Neural cell (in vitro differentiated cells): ENCODE measurements at regions not wholly inside any gene's neighbourhood (a gene's known extent, or its start where the extent isn't known, plus 50 kb on each side); places are given as distances from the start of the nearest gene placed in this dataset.

ENCODE experiments used
- H2AFZ ChIP-seq: fragments of 200-600, 300-800 bp; sonication (generic), shearing (Covaris generic); 2 replicates; pipeline ENCODE4 v1.6.0; 2014; ENCODE audit warnings: low read depth, mild to moderate bottlenecking, antibody characterized with exemption, low read length, moderate library complexity
- H3F3A ChIP-seq: fragments of 200-600 bp; shearing (Covaris generic); 2 replicates; pipeline ENCODE4 v1.6.1; 2016; ENCODE audit warnings: mild to moderate bottlenecking, moderate library complexity, mixed read lengths, antibody characterized with exemption, low read length; ENCODE audit not compliant: insufficient read depth, poor library complexity, severe bottlenecking
- H3K27ac ChIP-seq: fragments of 200-600, 300-800 bp; sonication (generic), shearing (Covaris generic); 2 replicates; pipeline ENCODE4 v1.5.1; 2014; ENCODE audit warnings: mild to moderate bottlenecking, low read length, moderate library complexity
- H3K27me3 ChIP-seq: fragments of 300-800, 200-600 bp; sonication (generic), shearing (Covaris generic); 2 replicates; pipeline ENCODE4 v1.6.0; 2014; ENCODE audit warnings: mild to moderate bottlenecking, low read depth, low read length, moderate library complexity; ENCODE audit not compliant: insufficient read depth
- H3K36me3 ChIP-seq: fragments of 300-800, 200-600 bp; sonication (generic), shearing (Covaris generic); 2 replicates; pipeline ENCODE4 v1.5.1; 2014; ENCODE audit warnings: mild to moderate bottlenecking, antibody characterized with exemption, low read length, moderate library complexity; ENCODE audit not compliant: insufficient read depth
- H3K4me2 ChIP-seq: fragments of 300-800, 200-600 bp; sonication (generic), shearing (Covaris generic); 2 replicates; pipeline ENCODE4 v1.6.0; 2014; ENCODE audit warnings: mild to moderate bottlenecking, low read length
- H3K4me3 ChIP-seq: fragments of 300-800, 200-600 bp; sonication (generic), shearing (Covaris generic); 2 replicates; pipeline ENCODE4 v1.5.1; 2014; ENCODE audit warnings: mild to moderate bottlenecking, low read length, moderate library complexity
- H3K79me2 ChIP-seq: fragments of 200-600 bp; shearing (Covaris generic); replicated peaks from 2 replicates; pipeline ENCODE4 v1.6.0; 2014; ENCODE audit warnings: mild to moderate bottlenecking, low read length, moderate library complexity; ENCODE audit not compliant: insufficient read depth
- H3K9ac ChIP-seq: fragments of 300-800, 200-600 bp; sonication (generic), shearing (Covaris generic); 2 replicates; pipeline ENCODE4 v1.6.1; 2016; ENCODE audit warnings: mild to moderate bottlenecking, low read length, mixed read lengths
- H3K9me2 ChIP-seq: fragments of 200-600 bp; shearing (Covaris generic); 2 replicates; pipeline ENCODE4 v1.6.1; 2016; ENCODE audit warnings: mild to moderate bottlenecking, low read length, mixed read lengths; ENCODE audit not compliant: insufficient read depth
- H3K9me3 ChIP-seq: fragments of 200-600, 300-800 bp; sonication (generic), shearing (Covaris generic); 2 replicates; pipeline ENCODE4 v1.6.1; 2016; ENCODE audit warnings: mild to moderate bottlenecking, mixed run types, low read length, moderate library complexity, mixed read lengths
- H4K20me1 ChIP-seq: fragments of 200-600 bp; shearing (Covaris generic); 2 replicates; pipeline ENCODE4 v1.6.1; 2016; ENCODE audit warnings: mild to moderate bottlenecking, mixed run types; ENCODE audit not compliant: insufficient read depth
- EP300 ChIP-seq: fragments of 450-650 bp; conservative IDR thresholded peaks from 2 replicates; pipeline ENCODE4 v1.6.1; 2014; ENCODE audit warnings: antibody characterized with exemption, mild to moderate bottlenecking, moderate library complexity; ENCODE audit not compliant: poor library complexity, severe bottlenecking
- EZH2 ChIP-seq: fragments of 200-600, 300-800 bp; shearing (Covaris generic), sonication (generic); IDR thresholded peaks from 2 replicates; pipeline ENCODE4 v1.6.1; 2014; ENCODE audit warnings: antibody characterized with exemption, low read length, borderline replicate concordance, mild to moderate bottlenecking; ENCODE audit not compliant: insufficient read depth, poor library complexity, severe bottlenecking
- MXI1 ChIP-seq: fragments of 450-650 bp; conservative IDR thresholded peaks from 2 replicates; pipeline ENCODE4 v1.6.1; 2014; ENCODE audit warnings: antibody characterized with exemption, mild to moderate bottlenecking; ENCODE audit not compliant: poor library complexity, severe bottlenecking
- POLR2AphosphoS5 ChIP-seq: IDR thresholded peaks from 2 replicates; pipeline ENCODE4 v1.6.1; 2012
- RAD21 ChIP-seq: fragments of 450-650 bp; conservative IDR thresholded peaks from 2 replicates; pipeline ENCODE4 v1.6.1; 2014; ENCODE audit warnings: antibody characterized with exemption, mild to moderate bottlenecking, moderate library complexity
- SMC3 ChIP-seq: fragments of 450-650 bp; conservative IDR thresholded peaks from 2 replicates; pipeline ENCODE4 v1.6.1; 2014; ENCODE audit warnings: antibody characterized with exemption, mild to moderate bottlenecking, moderate library complexity; ENCODE audit not compliant: poor library complexity
- TAF1 ChIP-seq: IDR thresholded peaks from 2 replicates; pipeline ENCODE4 v1.6.1; 2012; ENCODE audit warnings: low read depth
- TF ChIP-seq, protein P1 (sequence below): fragments of 450-650 bp; IDR thresholded peaks from 2 replicates; pipeline ENCODE4 v1.5.1; 2014; ENCODE audit warnings: antibody characterized with exemption, mild to moderate bottlenecking, moderate library complexity; ENCODE audit not compliant: poor library complexity, severe bottlenecking
- TF ChIP-seq, protein P2 (sequence below): IDR thresholded peaks from 2 replicates; pipeline ENCODE4 v1.6.1; 2012; ENCODE audit warnings: borderline replicate concordance

DNA sequence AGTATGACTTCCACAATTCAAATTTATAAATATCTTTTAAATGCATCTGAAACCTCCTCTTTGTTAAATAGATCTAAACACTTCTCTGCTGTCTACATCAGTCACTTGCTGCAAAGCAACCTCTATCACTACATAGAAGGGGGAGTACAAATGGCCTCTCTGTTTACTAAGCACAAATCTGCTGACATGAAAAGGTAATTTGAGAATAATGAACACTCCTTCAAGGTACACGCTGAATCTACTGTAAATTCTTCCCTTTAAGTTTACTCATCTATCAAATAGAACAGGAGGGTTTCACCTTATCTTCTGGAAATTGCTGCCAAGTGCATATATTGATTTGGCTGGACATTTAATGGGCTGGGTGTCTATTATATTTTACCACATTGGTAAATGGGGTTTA is 879.6 kb downstream of the SUCLG1 start:
- TF ChIP-seq, protein P1, sequence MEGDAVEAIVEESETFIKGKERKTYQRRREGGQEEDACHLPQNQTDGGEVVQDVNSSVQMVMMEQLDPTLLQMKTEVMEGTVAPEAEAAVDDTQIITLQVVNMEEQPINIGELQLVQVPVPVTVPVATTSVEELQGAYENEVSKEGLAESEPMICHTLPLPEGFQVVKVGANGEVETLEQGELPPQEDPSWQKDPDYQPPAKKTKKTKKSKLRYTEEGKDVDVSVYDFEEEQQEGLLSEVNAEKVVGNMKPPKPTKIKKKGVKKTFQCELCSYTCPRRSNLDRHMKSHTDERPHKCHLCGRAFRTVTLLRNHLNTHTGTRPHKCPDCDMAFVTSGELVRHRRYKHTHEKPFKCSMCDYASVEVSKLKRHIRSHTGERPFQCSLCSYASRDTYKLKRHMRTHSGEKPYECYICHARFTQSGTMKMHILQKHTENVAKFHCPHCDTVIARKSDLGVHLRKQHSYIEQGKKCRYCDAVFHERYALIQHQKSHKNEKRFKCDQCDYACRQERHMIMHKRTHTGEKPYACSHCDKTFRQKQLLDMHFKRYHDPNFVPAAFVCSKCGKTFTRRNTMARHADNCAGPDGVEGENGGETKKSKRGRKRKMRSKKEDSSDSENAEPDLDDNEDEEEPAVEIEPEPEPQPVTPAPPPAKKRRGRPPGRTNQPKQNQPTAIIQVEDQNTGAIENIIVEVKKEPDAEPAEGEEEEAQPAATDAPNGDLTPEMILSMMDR = no peak
- H3F3A ChIP-seq = no peaks in the 10 kb centered on the region
- H3K9me3 ChIP-seq = no peaks in the 10 kb centered on the region
- no peak overlapping the region for H3K4me2 ChIP-seq
- no peak overlapping the region for H3K9ac ChIP-seq
- no peaks in the 10 kb centered on the region for H3K79me2 ChIP-seq
- H3K4me3 ChIP-seq = no peak overlapping the region
- no peak overlapping the region for H3K27ac ChIP-seq
- H2AFZ ChIP-seq = no peak overlapping the region
- no peaks in the 10 kb centered on the region for H3K27me3 ChIP-seq
- no peaks in the 10 kb centered on the region for H4K20me1 ChIP-seq
- no peaks in the 10 kb centered on the region for H3K36me3 ChIP-seq
- no peaks in the 10 kb centered on the region for H3K9me2 ChIP-seq

DNA sequence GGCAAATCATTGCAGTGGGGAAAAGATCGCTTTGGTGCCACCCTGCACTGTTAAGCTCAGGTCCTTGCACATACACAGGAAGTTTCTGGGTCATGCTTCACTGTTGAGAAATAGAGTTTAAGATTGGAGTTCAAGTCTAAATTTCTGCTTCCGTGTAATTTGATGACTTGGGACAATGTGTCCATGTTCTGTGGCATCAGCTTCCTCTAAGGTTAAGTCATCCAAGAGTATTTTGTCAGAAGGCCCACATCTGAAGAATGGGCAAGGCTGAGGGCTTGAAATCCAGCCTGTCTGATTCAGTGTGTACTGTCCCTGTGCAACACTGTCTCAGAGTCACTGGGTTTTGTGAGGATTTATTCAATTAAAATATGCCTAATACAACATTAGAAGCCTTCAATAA is 880.7 kb downstream of the SUCLG1 start:
- Histone ChIP-seq H3K9ac (no peak overlapping the region), H3F3A (no peaks in the 10 kb centered on the region), H3K27ac (no peak overlapping the region), H3K9me3 (no peaks in the 10 kb centered on the region), H3K27me3 (no peaks in the 10 kb centered on the region), H2AFZ (no peak overlapping the region), H3K9me2 (no peaks in the 10 kb centered on the region), H3K4me3 (no peak overlapping the region), H4K20me1 (no peaks in the 10 kb centered on the region), H3K4me2 (no peak overlapping the region), H3K36me3 (no peaks in the 10 kb centered on the region), H3K79me2 (no peaks in the 10 kb centered on the region)
- TF ChIP-seq POLR2AphosphoS5 = no peak
- no peak for TF ChIP-seq SMC3
- TF ChIP-seq, protein P1 = no peak
- no peak for TF ChIP-seq RAD21
- TF ChIP-seq, protein P2, sequence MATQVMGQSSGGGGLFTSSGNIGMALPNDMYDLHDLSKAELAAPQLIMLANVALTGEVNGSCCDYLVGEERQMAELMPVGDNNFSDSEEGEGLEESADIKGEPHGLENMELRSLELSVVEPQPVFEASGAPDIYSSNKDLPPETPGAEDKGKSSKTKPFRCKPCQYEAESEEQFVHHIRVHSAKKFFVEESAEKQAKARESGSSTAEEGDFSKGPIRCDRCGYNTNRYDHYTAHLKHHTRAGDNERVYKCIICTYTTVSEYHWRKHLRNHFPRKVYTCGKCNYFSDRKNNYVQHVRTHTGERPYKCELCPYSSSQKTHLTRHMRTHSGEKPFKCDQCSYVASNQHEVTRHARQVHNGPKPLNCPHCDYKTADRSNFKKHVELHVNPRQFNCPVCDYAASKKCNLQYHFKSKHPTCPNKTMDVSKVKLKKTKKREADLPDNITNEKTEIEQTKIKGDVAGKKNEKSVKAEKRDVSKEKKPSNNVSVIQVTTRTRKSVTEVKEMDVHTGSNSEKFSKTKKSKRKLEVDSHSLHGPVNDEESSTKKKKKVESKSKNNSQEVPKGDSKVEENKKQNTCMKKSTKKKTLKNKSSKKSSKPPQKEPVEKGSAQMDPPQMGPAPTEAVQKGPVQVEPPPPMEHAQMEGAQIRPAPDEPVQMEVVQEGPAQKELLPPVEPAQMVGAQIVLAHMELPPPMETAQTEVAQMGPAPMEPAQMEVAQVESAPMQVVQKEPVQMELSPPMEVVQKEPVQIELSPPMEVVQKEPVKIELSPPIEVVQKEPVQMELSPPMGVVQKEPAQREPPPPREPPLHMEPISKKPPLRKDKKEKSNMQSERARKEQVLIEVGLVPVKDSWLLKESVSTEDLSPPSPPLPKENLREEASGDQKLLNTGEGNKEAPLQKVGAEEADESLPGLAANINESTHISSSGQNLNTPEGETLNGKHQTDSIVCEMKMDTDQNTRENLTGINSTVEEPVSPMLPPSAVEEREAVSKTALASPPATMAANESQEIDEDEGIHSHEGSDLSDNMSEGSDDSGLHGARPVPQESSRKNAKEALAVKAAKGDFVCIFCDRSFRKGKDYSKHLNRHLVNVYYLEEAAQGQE = no peak
- TF ChIP-seq EP300 = no peak
- no peak for TF ChIP-seq EZH2
- no peak for TF ChIP-seq MXI1
- no peak for TF ChIP-seq TAF1
